MV-4-11 (cell line): ENCODE measurements at regions not wholly inside any gene's neighbourhood (a gene's known extent, or its start where the extent isn't known, plus 50 kb on each side); places are given as distances from the start of the nearest gene placed in this dataset.
A peak's percentile ranks its signal among the peaks of the same experiment; 100 is the strongest.

ENCODE experiments used
- DNase-seq: peaks from one replicate; lab custom pipeline; 2025; lab: John Stamatoyannopoulos, UW

DNA sequence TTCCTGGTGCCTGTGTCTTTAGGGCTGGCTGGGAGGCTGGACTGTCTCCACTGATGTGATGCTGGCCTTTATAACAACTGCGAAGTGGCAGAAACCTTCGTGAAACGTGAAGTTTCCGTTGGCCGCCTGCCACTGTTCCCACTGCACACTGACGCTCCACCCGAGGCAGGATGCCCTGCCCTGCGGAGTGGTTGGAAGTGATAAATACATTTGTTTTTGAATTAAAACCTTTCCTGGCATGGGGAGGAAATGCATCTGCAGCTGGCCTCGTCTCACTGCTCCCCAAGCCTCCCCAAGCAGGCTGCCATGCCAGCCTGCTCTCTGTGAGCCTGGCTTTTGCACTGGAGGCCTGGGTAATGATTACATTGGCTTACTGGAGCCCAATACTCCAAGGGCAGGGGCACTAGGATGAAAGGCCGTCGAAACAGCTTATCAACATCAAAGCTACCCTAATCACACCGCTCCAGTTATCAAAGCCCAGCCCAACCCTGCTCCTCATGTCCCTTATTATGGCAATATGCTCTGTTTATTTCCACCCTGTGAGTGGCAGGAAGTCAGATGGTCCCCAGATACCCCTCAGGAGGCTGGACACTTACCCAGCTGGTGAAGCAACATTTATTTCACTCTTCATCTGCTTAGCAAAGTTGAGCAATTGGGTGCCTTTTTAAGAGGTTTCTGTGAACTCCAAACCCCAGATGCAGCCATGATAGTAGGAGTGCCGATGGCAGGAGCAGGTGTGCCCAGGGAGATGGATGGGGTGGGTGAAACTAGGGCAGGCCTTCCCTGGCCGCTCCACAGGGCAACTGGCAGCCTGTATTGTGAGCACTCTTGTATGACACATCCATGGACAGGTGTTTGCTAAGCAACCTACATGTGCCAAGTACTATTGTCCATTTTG, 97.4 kb upstream of the ITGA6 start:
- peak; percentile 44 for DNase-seq

DNA sequence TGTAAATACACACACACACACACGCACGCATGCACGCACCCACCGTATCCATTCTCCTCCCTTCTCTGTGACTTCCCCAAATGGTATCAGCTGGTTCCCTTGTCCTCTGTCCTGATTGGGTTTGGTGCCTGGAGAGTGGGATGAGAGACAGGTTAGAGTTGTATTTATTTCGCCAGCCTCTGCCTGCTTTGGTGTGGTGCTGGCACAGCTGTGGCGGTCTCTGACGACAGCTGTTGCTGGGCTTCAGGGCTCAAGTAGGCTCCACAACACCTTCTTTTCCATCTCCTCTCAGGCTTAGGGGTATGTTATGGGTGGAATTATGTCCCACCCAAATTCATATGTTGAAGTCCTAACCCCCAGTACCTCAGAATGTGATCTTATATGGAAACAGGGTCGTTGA, 94.9 kb upstream of the ITGA6 start:
- no peak for DNase-seq

DNA sequence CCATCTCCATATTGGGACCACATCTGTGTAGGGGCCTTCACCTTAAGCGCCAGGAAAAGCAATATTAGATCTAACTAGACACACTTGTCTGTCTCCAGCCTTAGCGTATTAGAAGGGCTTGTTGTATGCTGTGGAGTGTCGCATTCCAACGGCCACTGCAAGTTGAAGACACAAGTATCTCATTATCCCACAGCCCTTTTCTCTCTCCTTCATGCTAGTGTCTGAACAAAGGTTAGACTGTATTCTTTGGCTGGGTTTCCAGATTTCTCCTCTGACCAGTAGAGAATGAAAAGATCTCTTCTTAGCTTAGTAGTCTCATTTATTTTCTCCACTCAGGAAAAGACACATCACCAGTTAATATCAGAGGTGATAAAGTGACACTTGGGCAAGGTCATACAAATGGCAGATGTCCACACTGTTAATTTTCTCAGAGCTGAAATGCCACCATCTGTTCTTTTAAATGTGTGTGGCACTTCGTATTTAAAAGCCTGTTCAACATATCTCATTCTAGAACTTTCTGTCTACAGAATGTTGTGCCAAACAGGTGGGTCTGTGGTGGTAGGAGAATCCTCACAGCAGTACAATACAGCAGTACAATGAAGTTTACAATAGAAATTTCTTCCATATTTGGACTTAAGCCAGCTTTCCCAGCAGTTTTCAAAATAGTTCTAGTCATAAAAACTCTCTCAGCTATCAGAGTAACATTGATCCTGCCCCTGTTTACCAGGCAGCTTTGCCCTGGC, 94.0 kb upstream of the ITGA6 start:
- DNase-seq = no peak

DNA sequence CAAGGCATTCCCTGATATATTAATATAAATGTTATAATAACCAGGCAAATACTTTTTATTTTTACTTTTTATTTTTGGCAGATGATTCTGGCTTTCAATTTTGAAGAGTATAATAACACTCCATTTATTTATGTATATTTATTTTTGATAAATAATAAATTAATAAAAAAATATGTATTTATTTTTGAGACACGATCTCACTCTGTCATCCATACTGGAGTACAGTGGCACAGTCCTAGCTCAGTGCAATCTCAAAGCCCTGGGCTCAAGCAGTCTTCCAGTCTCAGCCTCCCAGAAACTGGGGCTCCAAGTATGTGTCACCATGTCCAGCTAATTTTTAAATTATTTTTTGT, 93.4 kb upstream of the ITGA6 start:
- no peak for DNase-seq

DNA sequence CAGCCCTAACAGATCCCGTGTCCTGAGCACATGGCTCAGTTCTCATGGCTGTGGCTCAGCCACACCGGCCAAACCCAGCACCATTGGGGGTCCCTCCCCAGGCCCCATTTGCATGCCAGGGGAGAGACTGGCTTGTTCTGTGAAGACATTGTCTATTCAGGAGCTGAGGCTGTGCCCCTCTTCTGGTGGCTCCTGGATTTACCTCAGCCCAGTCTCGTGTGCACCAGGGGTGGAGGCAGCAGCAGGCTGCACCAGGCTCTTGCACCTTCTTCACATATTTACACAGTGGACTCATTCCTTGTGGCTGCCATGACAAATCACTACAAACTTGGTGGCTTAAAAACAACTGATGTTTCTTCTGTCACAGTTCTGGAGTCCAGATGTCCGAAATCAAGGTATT, 92.4 kb upstream of the ITGA6 start:
- DNase-seq = no peak

DNA sequence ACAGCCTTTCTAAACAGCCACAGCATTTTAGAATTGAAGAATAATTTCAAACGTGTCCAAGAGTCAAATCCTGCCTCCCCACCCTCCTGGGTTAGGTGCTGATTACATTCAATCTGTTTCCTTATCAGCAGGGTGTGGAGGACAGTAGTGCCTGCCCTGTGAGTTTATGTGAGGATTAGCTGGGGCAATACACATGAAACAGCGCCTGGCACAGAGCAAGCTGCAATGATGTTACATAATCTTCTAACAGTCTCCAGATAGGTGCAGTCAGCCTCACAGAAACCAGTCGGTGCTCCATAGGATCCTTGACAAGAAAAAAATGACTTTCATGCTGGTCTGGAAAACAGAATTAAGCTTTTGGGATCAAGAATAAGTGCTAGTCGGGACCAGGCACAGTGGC, 91.7 kb upstream of the ITGA6 start:
- DNase-seq = peak; percentile 42

DNA sequence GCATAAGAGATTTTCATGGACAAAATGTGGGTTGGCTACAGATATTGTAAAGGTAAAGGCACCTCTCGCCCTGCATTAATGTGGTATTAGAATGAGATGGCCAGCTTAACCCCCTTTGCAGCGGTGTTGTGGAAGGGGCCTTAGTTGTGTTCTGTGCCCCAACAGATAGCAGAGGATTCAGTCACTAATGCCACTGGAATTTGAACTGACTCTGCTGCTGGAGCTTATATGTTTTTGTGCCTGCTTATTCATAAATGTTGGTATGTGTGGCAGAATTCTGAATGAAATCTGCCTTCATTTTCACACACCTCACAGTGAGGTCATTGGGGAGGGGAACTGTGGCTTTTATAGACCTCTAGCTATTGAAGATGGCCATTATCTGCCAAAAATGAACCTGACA, 90.7 kb upstream of the ITGA6 start:
- no peak for DNase-seq

DNA sequence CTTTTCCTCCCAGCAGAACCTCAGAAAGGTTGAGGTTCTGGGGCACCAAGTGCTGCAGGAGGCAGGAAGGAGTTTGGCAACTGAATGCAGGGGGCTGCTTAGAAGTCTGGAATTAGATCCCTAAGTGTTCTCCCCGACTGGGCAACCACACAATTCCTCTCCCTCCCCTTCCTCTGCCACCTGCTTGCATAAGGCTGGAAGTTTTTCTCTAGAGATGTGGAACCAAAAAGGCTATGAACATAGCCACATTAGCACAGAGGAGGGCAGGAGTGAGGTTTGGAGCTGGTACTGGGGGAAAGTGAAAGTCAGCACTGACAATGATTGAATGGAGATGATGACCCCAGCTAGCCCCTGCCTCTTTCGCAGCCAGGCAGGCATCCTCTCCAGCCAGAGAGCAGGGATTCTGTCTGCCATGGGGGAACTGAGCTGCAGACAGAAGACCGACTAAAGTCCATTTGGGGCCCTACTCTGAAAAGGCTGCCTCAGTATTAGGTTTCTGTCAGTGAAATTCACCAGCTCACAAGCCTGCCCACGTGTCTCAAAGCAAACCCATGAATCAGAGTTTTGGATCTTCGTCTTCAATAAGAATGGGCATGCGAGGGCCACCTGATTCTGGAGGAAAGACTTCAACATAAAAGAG, 87.9 kb upstream of the ITGA6 start:
- DNase-seq = no peak

DNA sequence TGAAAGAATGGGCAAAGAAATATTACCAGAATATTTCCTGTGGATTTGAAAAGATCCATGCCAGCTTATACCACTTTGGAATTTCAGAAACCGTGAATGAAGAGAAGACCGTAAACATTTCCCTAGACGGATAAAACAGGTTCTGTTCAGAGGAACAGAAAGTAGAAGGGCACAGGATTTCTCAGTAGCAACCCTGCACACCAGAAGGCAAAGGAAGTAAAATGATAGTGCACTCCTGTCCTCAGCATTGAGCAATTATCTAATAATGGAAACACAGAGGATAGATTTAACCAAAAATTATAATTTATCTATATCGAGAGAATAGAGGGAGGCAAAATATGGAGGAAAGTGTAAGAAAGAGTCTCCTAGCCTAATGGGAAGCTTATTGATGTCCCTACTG, 87.0 kb upstream of the ITGA6 start:
- peak; percentile 65 for DNase-seq

DNA sequence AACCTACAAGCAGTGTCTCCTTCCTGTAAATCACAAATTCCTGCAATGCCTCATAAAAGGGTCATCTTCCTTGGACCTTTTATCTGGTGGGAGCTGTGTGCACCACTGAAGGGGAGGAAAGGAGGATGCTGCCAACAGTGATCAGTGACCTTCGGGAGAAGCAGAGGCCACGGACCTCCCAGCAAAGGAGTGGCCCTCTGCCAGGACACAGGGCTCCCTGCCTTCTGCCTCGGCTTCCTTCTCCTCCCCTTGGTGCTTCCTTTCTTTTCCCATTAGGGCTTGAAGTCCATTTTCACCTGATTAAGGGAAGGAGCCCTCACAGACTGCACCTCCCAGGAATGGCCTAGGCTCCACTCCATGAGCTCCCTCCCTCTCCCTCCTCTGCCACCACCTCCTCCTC, 85.3 kb upstream of the ITGA6 start:
- no peak for DNase-seq

DNA sequence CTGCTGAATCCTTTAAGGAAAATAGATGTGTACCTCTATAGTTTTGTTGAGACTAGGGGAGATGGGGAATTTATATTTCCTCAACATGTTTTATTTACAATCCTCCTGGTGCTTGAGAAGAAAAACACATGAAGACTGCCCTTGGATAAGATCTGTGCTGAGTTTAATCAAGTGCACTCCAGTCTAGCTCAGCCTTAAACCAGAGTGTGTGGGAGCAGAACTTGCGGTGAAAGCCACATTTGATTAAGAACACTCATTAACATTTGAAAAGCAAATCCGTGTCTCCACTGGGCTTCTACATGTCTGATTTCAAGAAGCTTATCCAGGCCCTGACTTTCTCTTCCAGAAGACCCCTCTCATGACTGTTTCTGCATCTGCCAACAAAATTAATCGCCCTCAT, 84.8 kb upstream of the ITGA6 start:
- no peak for DNase-seq

DNA sequence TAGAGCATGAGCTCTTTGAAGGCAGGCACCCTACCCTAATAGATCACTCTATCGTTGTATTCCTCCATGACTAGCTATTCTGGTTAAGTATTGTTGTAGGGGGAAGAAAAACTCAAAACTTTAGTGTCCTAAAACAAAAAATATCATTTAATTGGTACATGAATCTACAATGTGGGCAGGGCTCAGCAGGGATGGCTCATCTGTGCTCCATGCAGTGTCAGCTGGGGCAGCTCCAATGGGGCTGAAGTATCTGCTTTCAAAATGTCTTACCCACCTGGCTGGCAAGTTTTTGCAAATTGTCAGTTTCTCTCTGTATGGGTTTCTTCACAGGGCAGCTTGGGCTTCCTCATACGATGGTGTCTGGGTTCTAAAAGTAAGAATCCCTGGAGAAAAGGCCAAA, 83.2 kb upstream of the ITGA6 start:
- DNase-seq = no peak

DNA sequence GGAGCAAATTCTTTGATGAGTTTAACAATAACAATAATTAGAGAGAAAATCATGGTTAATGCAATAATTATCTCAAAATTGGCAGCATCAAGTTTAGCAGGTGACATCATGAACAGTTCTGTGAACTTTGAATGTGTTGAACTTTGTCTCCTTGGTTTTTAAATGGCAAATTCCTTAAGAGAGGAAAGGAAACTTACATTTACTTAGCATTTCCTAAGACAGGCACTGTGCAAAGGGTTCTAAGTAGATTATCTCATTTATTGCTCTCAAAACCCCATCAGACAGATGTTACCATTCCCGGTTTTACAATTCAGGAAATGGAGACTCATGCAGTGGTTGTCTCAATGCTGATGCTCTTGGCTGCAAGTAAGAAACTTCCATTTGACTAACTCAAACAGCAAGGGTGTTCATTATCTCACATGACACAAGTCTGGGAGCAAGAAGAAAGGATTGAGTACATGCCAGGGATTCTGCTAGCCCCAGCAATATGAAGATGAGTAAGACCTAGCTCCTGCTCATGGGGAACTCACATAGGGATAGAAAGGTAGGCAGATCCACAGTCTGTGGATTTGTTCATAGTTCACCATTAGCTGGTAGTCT, 81.3 kb upstream of the ITGA6 start:
- no peak for DNase-seq

DNA sequence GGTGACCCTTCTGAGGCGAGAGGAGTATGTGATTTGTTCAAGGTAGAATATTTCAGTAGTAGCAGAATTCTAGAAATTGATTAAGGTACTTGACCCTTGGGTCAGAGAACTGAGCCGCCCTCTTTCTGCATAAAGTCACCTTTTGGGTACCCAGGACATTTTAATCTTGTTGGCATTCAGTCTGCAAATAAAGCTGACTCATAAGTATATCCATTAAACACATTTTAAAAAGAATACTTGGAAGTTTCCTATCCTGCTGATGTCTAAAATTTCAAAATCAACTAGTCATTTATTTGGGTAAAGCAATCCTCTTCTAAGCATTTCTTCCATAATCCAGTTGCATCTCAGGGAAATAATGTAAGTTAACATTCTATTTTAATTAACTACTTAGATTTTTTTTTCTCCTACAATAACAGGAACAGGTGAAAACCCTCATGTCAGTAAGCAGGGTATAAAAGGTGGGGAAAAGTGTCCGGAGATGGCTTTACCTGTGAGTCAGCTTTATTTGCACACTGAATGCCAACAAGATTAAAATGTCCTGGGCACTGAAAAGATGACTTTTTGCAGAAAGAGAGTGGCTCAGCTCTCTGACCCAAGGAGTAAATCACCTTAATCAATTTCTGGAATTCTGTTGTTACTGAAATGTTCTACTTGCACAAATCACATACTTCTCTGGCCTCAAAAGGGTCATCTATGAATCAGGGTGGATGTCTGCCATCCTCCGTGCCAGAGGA, 78.7 kb upstream of the ITGA6 start:
- no peak for DNase-seq

DNA sequence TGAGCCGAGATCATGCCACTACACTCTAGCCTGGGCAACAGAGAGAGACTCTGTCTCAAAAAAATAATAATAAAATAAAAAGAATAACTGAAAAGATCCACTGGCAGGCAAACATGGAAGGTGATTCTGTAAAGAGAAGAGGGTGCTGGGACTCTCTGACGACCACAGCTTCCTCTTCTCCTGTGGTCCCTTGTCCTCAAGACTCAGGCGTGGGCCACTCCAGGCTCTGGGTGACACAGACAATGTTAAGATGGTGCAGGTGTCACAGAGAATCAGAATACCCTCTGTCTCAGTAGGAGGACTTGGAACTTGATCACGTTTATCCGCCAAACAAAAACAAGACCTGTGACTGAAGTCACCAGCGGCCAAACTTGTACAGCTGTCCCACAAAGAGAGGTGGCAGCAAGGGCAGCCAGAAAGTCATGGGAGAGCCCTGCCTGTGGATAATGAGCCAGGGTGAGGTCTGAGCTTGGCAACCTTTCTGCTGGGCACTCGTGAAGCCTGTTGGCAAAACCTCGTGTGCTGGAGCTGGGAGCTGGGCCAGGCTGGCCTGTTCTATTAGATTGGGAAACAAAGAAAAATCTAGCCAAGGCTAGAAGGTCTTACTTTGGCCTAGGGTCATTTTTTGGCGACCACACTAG, 76.4 kb upstream of the ITGA6 start:
- DNase-seq = peak; percentile 67

DNA sequence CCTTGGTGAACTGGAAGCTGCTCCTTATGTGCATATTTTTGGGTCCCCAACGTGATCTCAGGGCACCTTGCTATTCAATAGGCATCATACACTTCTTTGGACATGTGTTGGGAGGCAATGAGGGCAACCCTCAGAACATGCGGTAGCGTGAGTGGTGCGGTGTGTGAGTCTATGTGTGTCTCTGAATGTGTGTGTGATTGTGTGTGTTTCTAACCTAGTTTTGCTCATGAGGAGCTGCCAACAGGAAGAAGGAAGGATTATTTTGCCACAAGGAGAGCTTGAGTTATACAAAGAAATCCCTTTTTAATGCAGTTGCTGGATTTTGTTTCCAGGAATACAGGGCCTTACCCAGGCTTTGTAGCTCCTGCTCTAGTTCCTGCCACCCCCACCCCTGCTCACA, 75.8 kb upstream of the ITGA6 start:
- DNase-seq = no peak

DNA sequence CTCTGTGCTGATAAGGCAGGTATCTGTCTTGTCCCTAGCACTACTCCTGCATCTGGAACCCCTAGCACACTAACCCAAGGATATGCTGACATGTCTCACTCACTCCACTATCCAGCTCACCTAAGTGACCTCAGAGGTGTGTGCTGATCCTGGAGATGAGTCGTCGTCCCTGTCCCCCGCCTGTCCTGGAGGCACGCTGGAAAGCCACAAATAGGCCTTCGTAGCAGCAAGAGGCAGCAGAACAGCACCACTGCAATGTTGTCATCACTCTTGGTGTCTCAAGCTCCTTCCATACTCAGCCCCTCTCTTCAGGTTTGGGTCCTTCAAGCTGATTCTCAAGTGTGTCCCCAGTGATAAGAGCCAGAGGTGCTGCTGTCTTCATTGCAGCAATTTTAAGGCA, 73.0 kb upstream of the ITGA6 start:
- DNase-seq = no peak

DNA sequence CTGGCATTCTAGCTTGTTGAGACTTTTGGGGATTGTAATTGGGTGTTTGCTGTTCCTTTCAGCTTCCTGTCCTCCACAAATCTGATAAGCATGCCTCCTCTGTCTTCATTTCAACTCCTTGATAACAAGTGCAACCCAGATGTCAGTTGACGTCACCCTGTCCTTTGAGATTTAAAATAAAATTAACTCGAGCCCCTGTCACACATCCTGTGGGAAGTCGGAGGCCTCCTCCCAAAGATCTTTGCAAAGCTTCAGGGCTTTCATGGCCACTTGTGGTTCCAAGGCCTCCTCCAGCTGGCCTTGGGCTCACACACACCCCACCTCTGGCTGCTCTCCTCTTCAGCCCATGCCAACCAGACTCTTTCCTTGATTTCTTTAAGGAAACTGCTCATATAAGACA, 69.9 kb upstream of the ITGA6 start:
- DNase-seq = no peak

DNA sequence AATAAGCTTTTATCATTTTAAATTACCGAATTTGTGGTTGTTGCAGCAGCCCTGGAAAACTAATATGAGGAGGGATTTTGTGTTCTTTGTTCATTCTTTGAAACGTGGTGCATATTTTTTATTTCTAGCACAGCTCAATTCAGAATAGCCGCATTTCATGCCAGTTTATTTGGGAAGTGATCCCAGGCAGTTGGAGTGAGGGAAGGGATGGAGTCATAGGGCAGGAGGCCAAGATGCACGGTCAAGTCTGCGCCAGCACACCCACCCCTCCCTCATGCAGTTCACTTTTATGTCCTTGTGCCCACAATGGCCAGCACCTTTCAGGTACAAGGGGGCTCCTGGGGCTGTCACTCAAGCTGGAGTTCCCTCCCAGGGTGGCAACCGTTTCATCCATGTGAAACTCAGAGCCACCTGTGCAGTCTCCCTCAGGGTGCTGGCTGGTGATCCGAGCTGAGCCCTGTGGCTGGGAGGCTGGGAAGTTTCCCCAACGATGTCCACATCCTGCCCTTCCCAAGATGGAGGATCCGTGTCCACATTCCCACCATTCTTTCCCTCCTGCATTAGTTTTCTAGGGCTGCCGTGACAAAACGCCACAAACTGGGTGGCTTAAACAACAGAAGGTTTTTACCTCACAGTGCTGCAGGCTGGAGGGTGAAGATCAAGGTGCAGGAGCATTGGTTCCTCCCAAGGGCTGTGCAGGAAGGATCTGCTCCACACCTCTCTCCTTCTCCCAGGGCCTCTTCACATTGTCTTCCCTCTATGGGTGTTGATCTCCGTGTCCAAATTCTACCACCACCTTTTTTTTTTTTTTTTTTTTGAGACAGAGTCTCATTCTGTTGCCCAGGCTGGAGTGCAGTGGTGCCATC, 68.5 kb upstream of the ITGA6 start:
- no peak for DNase-seq

DNA sequence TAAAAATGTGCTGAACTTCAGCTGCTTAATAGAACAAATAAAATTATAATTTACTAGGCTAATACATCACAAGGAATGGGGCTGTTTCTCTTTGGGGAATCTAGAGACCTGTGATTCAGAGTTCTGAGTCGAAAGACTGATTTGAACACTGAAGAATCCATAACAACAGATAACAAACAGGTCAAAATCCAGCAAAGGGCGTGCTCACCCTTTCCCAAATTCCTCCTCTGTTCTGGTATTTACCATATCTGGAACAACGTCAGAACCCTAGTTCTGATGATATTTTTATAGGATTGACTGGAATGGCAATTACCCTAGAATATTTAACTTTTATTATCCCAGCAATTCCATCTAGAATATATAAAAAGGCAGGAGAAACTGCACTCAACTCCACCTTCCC, 66.0 kb upstream of the ITGA6 start:
- no peak for DNase-seq

DNA sequence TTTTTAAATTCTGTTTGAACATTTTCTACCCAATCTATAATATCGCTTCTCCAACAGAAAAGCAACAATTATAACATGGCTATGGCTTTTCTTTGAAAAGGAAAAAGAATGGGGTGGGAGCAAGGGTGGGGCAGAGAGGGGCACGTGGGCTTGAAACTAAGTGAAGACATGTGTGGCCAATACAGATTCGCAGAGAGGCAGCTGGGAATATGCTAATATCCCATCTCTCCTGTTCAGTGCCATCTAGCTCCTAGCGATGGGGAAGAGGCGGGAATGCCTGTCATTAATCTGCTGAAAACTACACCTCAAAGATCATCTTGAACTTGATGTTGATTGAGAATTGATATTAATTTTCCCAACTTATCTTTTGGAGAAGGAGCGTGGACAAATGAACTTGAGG, 65.5 kb upstream of the ITGA6 start:
- DNase-seq = no peak
